ENCODE measurements at regions not wholly inside any gene's neighbourhood (a gene's known extent, or its start where the extent isn't known, plus 50 kb on each side); places are given as distances from the start of the nearest gene placed in this dataset.

- peaks cover 5% of the 10 kb centered on the region for H3K9me3 Mint-ChIP-seq
These were observed 57.5 kb upstream of the S1PR3 start for GRCh38 chr9:88933607-88934379.

GRCh38 chr9:88934876-88935535 is 56.3 kb upstream of the S1PR3 start:
- Mint-ChIP-seq H3K4me3 (no peak overlapping the region), H3K9me3 (peaks cover 5% of the 10 kb centered on the region), H3K36me3 (ENCODE audit: low read depth) (no peaks in the 10 kb centered on the region), H3K27me3 (peaks cover 17% of the 10 kb centered on the region), H3K27ac (no peak overlapping the region), H3K4me1 (ENCODE audit: low read depth) (no peaks in the 10 kb centered on the region)

More at GRCh38 chr9:88933607-88934379, 57.5 kb upstream of the S1PR3 start:
- Mint-ChIP-seq H3K36me3 (ENCODE audit: low read depth) (no peaks in the 10 kb centered on the region), H3K27ac (no peak overlapping the region), H3K4me1 (ENCODE audit: low read depth) (no peaks in the 10 kb centered on the region), H3K4me3 (no peak overlapping the region), H3K27me3 (peaks cover 23% of the 10 kb centered on the region)

GRCh38 chr9:88936132-88936531 is 55.1 kb upstream of the S1PR3 start:
- no peak overlapping the region for H3K27ac Mint-ChIP-seq
- H3K4me3 Mint-ChIP-seq, result no peak overlapping the region
- no peaks in the 10 kb centered on the region for H3K9me3 Mint-ChIP-seq
- H3K27me3 Mint-ChIP-seq, result peaks cover 17% of the 10 kb centered on the region
- H3K4me1 Mint-ChIP-seq (ENCODE audit: low read depth), result no peaks in the 10 kb centered on the region
- no peaks in the 10 kb centered on the region for H3K36me3 Mint-ChIP-seq (ENCODE audit: low read depth)

GRCh38 chr9:88936668-88937067 is 54.6 kb upstream of the S1PR3 start:
- Mint-ChIP-seq H3K4me1 (ENCODE audit: low read depth) (no peaks in the 10 kb centered on the region), H3K27ac (no peak overlapping the region), H3K36me3 (ENCODE audit: low read depth) (no peaks in the 10 kb centered on the region), H3K9me3 (no peaks in the 10 kb centered on the region), H3K4me3 (no peak overlapping the region), H3K27me3 (peaks cover 17% of the 10 kb centered on the region)

GRCh38 chr9:88937248-88937647 is 54.0 kb upstream of the S1PR3 start:
- H3K9me3 Mint-ChIP-seq, result no peaks in the 10 kb centered on the region
- no peaks in the 10 kb centered on the region for H3K36me3 Mint-ChIP-seq (ENCODE audit: low read depth)
- H3K27ac Mint-ChIP-seq, result no peak overlapping the region
- H3K4me3 Mint-ChIP-seq, result no peak overlapping the region
- no peaks in the 10 kb centered on the region for H3K4me1 Mint-ChIP-seq (ENCODE audit: low read depth)
- peaks cover 13% of the 10 kb centered on the region for H3K27me3 Mint-ChIP-seq

- no peaks in the 10 kb centered on the region for H3K9me3 Mint-ChIP-seq
- no peaks in the 10 kb centered on the region for H3K4me1 Mint-ChIP-seq (ENCODE audit: low read depth)
- H3K27me3 Mint-ChIP-seq, result peaks cover 9% of the 10 kb centered on the region
- H3K27ac Mint-ChIP-seq, result no peak overlapping the region
- no peaks in the 10 kb centered on the region for H3K36me3 Mint-ChIP-seq (ENCODE audit: low read depth)
- no peak overlapping the region for H3K4me3 Mint-ChIP-seq
These were observed 53.1 kb upstream of the S1PR3 start for GRCh38 chr9:88938189-88938588.

All from stimulated activated naive CD8-positive, alpha-beta T cell treated with anti-CD3 and anti-CD28 coated beads, Interleukin-15, Interleukin-2, amounts not matched to agents 100 ng/mL and 50 ng/mL, for 24 hours (primary cell).